ENCODE measurements at regions not wholly inside any gene's neighbourhood (a gene's known extent, or its start where the extent isn't known, plus 50 kb on each side); places are given as distances from the start of the nearest gene placed in this dataset.
A peak's percentile ranks its signal among the peaks of the same experiment; 100 is the strongest.

DNA sequence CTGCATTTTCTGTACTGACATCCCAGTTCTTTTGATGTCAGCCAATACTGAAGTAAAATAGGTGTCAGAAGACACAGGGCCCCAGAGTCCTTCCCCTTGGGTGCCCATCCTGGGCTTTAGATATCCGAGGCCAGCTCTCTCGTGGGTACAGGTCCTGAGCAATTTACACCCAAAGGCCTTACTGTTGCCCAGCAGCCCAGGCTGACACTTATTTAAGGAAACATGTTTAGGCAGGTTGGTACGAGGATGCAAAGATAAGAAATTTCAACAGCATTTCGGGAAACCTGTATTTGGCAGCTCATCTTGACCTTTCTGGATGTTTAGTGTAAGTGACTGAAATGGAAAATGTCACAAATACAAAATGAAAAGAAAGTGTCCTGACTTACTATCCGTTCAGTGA, 130.0 kb upstream of the IL12A start:
- H3K9me3 ChIP-seq = no peaks in the 10 kb centered on the region
- WGBS, 2 donors = 86 to 88% methylated on average over 5 of the region's 5 CpGs
- intact Hi-C loops (cut with DNase I) = no loop called here
- no peak for TF ChIP-seq POLR2AphosphoS5 (IDR thresholded peaks at IDR 0.05)
- TF ChIP-seq, protein P1, sequence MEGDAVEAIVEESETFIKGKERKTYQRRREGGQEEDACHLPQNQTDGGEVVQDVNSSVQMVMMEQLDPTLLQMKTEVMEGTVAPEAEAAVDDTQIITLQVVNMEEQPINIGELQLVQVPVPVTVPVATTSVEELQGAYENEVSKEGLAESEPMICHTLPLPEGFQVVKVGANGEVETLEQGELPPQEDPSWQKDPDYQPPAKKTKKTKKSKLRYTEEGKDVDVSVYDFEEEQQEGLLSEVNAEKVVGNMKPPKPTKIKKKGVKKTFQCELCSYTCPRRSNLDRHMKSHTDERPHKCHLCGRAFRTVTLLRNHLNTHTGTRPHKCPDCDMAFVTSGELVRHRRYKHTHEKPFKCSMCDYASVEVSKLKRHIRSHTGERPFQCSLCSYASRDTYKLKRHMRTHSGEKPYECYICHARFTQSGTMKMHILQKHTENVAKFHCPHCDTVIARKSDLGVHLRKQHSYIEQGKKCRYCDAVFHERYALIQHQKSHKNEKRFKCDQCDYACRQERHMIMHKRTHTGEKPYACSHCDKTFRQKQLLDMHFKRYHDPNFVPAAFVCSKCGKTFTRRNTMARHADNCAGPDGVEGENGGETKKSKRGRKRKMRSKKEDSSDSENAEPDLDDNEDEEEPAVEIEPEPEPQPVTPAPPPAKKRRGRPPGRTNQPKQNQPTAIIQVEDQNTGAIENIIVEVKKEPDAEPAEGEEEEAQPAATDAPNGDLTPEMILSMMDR (IDR thresholded peaks at IDR 0.05) = no peak
- no peak for TF ChIP-seq EP300 (IDR thresholded peaks at IDR 0.05)
- no peak for TF ChIP-seq POLR2A (IDR thresholded peaks at IDR 0.05)
- no peak overlapping the region for H3K4me3 ChIP-seq
- H3K36me3 ChIP-seq = no peaks in the 10 kb centered on the region
- H3K4me1 ChIP-seq = peaks cover 0 to 97% (median 87%) of the 10 kb centered on the region in 4 donors
- DNase-seq = no peak
- H3K27ac ChIP-seq = peak overlapping the region; percentile 28 to 95 (median 88)
- no peaks in the 10 kb centered on the region for H3K27me3 ChIP-seq

DNA sequence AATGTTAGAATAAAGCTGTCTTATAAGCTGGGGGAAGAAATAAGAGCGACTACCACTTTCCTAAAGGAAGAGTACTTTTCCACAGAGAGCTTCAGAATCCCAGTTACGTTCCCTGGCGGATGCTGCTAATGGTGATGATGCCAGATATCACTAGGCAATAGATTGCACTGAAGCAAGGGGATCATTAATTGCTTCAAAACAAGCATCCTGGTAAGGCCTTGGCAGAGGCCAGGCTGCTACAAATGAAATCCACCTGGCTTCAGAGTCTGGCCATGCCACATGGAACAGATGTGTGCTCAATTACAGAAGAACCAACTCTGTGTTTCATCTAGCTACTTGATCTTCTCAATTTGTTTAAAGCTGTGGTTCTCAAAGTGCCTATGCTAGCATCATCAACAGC, 129.2 kb upstream of the IL12A start:
- DNase-seq = no peak
- Histone ChIP-seq H3K36me3 (no peaks in the 10 kb centered on the region), H3K27me3 (no peaks in the 10 kb centered on the region), H3K4me1 (peaks cover 0 to 97% (median 87%) of the 10 kb centered on the region in 4 donors), H3K27ac (peak overlapping the region in 3 of 4 donors; percentile 44 to 95 (median 90)), H3K9me3 (no peaks in the 10 kb centered on the region), H3K4me3 (no peak overlapping the region)
- 92 to 96% methylated on average over 3 of the region's 3 CpGs for WGBS, 2 donors
- TF ChIP-seq, protein P1 (IDR thresholded peaks at IDR 0.05) = no peak
- TF ChIP-seq POLR2AphosphoS5 (IDR thresholded peaks at IDR 0.05) = no peak
- intact Hi-C loops (cut with DNase I) = no loop called here

GRCh38 chr3:159859836-159860235, 128.8 kb upstream of the IL12A start:
- no peak overlapping the region for H3K4me3 ChIP-seq
- no peaks in the 10 kb centered on the region for H3K36me3 ChIP-seq
- no peaks in the 10 kb centered on the region for H3K9me3 ChIP-seq
- TF ChIP-seq EP300 (IDR thresholded peaks at IDR 0.05) (no peak), POLR2A (IDR thresholded peaks at IDR 0.05) (no peak), POLR2AphosphoS5 (IDR thresholded peaks at IDR 0.05) (no peak)
- TF ChIP-seq, protein P1 (IDR thresholded peaks at IDR 0.05) = no peak
- H3K27ac ChIP-seq = peak overlapping the region in 3 of 4 donors; percentile 45 to 95 (median 90)
- intact Hi-C loops (cut with DNase I) = no loop called here
- 64 to 79% methylated on average over 3 of the region's 3 CpGs for WGBS, 2 donors
- no peaks in the 10 kb centered on the region for H3K27me3 ChIP-seq
- peaks cover 0 to 97% (median 88%) of the 10 kb centered on the region in 4 donors for H3K4me1 ChIP-seq
- no peak for DNase-seq

DNA sequence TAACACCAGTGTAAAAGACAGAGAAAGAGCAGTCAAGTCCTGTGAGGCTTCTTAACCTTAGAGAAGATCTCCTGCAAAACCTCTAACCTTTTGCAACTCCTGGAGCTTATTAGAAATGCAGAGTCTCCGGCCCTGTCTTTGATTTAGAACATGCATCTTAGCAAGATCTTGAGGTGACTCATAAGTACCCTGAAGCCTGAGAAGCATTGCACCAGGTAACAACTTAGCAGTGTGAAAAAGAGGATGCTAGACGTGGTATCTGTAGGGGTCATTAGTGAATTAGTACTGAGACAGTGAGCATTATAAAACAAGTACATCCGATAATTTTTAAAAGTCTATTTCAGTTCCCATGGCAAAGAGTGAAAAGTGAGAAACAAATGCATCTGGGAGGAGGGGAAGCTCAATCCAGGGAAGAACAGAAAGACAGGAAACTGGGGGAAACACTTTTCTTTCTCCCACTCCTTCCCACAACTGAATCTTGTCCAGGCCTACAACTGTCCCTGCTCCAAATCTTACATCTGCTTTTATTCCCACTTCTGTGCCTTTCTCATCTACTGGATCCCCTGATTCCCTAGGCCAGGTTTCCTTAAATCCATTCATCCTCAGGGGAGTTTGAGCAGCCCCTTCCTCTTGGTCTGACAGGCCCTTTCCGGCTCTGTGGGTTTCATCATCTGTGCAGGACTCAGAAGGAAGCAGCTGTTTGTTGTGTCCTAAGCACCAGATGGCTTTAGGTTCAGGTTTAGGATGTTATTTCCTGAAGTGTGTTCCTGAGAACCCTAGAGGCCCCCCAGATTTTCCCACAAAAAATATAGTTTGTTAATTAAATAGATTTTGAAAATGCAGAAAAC, 128.1 kb upstream of the IL12A start:
- Histone ChIP-seq H3K4me1 (peaks cover 0 to 97% (median 88%) of the 10 kb centered on the region in 4 donors), H3K27ac (peak overlapping the region; percentile 1 to 95 (median 68))

More for the DNA sequence above, 128.1 kb upstream of the IL12A start:
- no peak overlapping the region for H3K4me3 ChIP-seq
- DNase-seq = no peak
- H3K36me3 ChIP-seq = no peaks in the 10 kb centered on the region
- TF ChIP-seq, protein P1 (IDR thresholded peaks at IDR 0.05) = no peak
- no peak for TF ChIP-seq POLR2AphosphoS5 (IDR thresholded peaks at IDR 0.05)
- no peak for TF ChIP-seq POLR2A (IDR thresholded peaks at IDR 0.05)
- no peak for TF ChIP-seq EP300 (IDR thresholded peaks at IDR 0.05)
- 68 to 83% methylated on average over 4 of the region's 4 CpGs for WGBS, 2 donors
- H3K27me3 ChIP-seq = no peaks in the 10 kb centered on the region
- intact Hi-C loops (cut with DNase I) = no loop called here
- H3K9me3 ChIP-seq = no peaks in the 10 kb centered on the region
